ENCODE measurements at regions not wholly inside any gene's neighbourhood (a gene's known extent, or its start where the extent isn't known, plus 50 kb on each side); places are given as distances from the start of the nearest gene placed in this dataset.

DNA sequence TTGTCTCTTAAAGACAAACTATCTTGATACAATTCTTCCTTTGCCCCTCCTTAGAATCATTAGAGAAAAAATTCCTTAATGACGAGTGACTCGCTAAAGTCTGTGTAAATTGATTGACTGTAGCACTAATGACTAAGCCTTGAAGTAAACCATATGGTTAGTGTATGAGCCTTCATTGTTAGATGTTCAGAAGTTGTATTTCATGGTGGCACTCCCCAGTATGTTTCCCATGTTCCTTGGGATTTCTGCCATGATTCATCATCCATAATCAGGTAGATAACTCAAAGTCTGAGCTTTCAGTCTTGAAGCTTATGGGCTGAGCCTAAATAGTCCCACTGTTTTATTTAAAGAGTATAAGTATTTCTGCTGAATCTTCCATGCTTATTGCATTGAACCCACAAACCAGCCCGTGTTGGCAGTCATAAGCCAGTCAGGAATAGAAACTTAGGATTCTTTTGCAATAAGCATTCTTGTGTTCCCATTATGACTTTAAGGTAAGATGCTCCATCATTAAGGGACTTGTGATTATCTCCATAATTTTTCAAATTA, 371.2 kb upstream of the RARB start:
- TF ChIP-seq, protein P1, sequence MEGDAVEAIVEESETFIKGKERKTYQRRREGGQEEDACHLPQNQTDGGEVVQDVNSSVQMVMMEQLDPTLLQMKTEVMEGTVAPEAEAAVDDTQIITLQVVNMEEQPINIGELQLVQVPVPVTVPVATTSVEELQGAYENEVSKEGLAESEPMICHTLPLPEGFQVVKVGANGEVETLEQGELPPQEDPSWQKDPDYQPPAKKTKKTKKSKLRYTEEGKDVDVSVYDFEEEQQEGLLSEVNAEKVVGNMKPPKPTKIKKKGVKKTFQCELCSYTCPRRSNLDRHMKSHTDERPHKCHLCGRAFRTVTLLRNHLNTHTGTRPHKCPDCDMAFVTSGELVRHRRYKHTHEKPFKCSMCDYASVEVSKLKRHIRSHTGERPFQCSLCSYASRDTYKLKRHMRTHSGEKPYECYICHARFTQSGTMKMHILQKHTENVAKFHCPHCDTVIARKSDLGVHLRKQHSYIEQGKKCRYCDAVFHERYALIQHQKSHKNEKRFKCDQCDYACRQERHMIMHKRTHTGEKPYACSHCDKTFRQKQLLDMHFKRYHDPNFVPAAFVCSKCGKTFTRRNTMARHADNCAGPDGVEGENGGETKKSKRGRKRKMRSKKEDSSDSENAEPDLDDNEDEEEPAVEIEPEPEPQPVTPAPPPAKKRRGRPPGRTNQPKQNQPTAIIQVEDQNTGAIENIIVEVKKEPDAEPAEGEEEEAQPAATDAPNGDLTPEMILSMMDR (conservative IDR thresholded peaks at IDR 0.05) = no peak
- TF ChIP-seq EZH2 (IDR thresholded peaks at IDR 0.05; ENCODE audit: low read depth) = no peak

Measured in PC-9 (cell line).